HG02678 (cell line): ENCODE measurements at regions not wholly inside any gene's neighbourhood (a gene's known extent, or its start where the extent isn't known, plus 50 kb on each side); places are given as distances from the start of the nearest gene placed in this dataset.
"Not testable (repeated sequence)": the region's sequence is repeated elsewhere in the genome, so short reads cannot be mapped to it uniquely, and the experiment has no call there.

Experiments
- ATAC-seq: cut with Tn5 transposase; IDR thresholded peaks from one replicate; pipeline ENCODE4 v1.9.1; 2021; ENCODE audit warnings: mild to moderate bottlenecking, moderate library complexity; ENCODE audit not compliant: unreplicated experiment

- ATAC-seq = not testable (repeated sequence)
These were observed 452.0 kb downstream of the MIAT start for GRCh38 chr22:27109406-27109805.

- no peak for ATAC-seq
These were observed 453.5 kb downstream of the MIAT start for GRCh38 chr22:27110665-27111451.

- ATAC-seq = no peak
These were observed 454.6 kb downstream of the MIAT start for GRCh38 chr22:27111796-27112672.

- ATAC-seq = no peak
These were observed 455.8 kb downstream of the MIAT start for GRCh38 chr22:27113211-27113635.

GRCh38 chr22:27113641-27114040 lies 456.3 kb downstream of the MIAT start:
- ATAC-seq = no peak

- ATAC-seq = no peak
These were observed 456.8 kb downstream of the MIAT start for GRCh38 chr22:27114186-27114585.

GRCh38 chr22:27115410-27115809 lies 458.0 kb downstream of the MIAT start:
- ATAC-seq = no peak

- no peak for ATAC-seq
These were observed 458.4 kb downstream of the MIAT start for GRCh38 chr22:27115816-27116256.

GRCh38 chr22:27116312-27117086 lies 459.1 kb downstream of the MIAT start:
- ATAC-seq = no peak

GRCh38 chr22:27120036-27120435 lies 462.6 kb downstream of the MIAT start:
- ATAC-seq = no peak

- no peak for ATAC-seq
These were observed 465.2 kb downstream of the MIAT start for GRCh38 chr22:27122574-27122973.

GRCh38 chr22:27123880-27124279 lies 466.5 kb downstream of the MIAT start:
- ATAC-seq = no peak

GRCh38 chr22:27124351-27124966 lies 467.1 kb downstream of the MIAT start:
- no peak for ATAC-seq

- ATAC-seq = no peak
These were observed 468.2 kb downstream of the MIAT start for GRCh38 chr22:27125539-27125938.

GRCh38 chr22:27127911-27128310 lies 470.5 kb downstream of the MIAT start:
- no peak for ATAC-seq

- ATAC-seq = no peak
These were observed 471.2 kb downstream of the MIAT start for GRCh38 chr22:27128461-27129085.

- ATAC-seq = no peak
These were observed 471.9 kb downstream of the MIAT start for GRCh38 chr22:27129266-27129665.

GRCh38 chr22:27130906-27131305 lies 473.5 kb downstream of the MIAT start:
- ATAC-seq = no peak

- ATAC-seq = no peak
These were observed 474.0 kb downstream of the MIAT start for GRCh38 chr22:27131346-27131745.

GRCh38 chr22:27132400-27132799 lies 475.0 kb downstream of the MIAT start:
- no peak for ATAC-seq
